GM19328 (cell line): ENCODE measurements at regions not wholly inside any gene's neighbourhood (a gene's known extent, or its start where the extent isn't known, plus 50 kb on each side); places are given as distances from the start of the nearest gene placed in this dataset.

Experiments used
- ATAC-seq: cut with Tn5 transposase; IDR thresholded peaks from one replicate; pipeline ENCODE4 v1.9.1; 2021; ENCODE audit warnings: mild to moderate bottlenecking, moderate library complexity; ENCODE audit not compliant: unreplicated experiment

DNA sequence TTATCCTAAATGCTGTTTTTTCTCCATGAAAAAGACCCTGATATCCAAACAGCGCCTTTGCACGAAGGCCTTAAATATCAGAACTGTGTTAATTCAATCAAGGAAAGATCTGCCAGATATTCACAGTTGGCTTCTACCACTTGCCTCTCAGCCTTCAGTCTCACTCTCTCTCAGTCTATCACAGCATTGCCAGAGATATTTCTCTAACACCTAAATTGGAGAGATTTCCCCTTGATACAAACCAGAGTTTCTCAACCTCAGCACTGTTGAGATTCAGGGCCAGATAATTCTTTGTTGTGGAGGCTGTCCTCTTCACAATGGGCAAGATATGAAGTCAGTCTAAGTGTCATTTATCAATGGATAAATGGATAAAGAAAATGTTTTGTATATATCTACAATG is 454.1 kb upstream of the MAF start:
- no peak for ATAC-seq

DNA sequence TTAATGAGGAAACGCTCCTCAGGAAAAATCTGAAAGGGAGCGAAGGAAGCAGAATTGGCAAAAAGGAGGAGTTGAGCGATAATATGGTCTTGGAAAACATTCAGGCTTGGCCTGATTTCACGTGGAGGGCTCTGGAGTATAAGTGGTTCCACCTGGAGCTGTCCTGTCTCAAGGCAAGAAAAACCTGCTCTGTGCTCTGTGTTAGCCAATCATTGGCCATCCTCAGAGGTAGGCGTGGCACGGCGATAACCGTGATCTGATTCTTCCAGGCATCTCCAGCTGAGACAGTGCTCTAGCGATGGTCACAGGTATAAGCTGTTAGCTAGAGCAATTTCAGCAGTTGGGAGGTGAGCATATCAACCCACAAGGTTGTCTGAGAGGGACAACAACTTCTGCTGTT is 450.5 kb upstream of the MAF start:
- ATAC-seq = no peak

DNA sequence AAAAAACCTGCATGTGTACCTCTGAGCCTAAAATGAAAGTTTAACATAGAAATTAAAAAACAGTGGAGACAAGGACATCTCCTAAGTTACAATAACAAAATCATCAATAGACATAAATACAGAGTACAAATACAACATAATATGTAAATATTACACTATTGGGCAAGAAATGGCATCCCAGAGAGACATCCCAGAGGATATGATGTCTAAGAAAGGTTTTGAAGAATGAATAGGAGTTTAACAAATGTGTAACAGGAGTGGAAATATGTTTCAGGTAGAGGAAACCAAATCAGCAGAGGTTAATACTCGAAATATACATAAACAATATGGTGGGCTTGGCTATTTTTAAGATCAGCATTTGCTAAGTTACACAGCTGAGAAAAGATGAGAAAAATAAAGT is 447.7 kb upstream of the MAF start:
- no peak for ATAC-seq

DNA sequence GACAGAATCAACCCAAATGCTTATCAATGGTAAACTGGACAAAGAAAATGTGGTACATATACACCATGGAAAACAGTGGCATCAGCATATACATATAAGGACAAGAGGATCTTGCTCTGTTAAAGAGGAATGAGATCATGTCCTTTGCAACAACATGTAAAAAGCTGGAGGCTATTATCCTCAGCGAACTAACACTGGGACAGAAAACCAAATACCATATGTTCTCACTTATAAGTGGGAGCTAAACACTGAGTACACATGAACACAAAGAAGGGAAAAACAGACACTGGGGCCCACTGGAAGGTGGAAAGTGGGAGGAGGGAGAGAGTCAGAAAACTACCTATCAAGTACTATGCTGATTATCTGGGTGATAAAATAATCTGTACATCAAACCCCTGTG is 447.3 kb upstream of the MAF start:
- ATAC-seq = no peak

DNA sequence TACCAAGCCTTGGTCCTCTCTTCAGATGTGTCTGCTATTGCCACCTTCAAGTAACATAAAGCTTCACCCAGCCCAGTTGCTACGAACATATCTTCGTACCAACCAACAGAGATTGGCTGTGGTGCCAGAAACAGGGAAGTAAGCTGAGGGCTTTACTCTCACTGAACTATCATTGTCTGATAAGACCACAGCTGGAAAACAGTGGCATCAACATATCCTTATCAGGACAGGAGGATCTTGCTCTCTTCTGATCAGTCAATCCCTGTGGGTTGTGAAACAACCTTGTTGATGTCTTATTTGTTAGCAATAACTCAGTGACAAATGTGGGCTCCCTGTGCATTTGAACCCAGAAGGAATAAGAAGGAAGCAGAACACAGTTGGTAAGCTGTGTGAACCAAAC is 446.3 kb upstream of the MAF start:
- ATAC-seq = no peak

DNA sequence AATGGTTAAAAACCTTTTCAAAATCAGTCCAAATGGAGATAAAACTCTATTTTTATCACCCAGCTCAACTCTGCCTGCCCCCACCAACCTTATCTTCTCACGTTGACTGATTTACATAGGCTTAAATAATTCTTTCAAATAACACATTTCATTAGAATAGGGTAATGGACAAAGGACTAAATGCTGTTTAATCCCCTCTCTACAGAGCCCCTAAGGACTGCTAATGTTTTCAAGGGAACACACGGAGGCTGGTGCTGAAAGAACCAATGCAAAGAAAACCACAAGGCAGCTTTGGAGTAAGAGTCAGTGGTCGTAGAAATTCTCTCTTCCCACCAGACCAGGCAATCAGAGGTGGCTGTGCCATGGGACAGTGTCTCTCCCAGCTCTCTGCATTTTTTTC is 445.7 kb upstream of the MAF start:
- no peak for ATAC-seq

DNA sequence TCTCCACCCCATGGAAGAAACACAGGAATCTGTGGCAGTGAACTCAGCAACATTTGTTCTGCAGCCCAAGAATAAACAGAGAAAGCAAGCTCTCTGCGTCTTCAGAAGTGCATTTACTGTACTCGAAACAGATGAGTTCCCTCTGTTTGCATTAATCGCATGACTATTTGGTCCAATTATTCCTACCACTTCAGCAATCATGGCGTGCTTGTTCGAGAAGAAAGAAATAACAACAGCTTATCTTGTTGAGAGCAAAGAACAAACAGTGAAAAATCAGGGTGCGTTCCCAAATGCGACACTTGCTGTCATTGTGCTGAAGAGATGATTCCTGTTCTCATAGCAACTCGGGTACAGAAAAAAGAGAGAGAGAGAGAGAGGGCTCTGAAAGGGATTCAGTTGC is 445.3 kb upstream of the MAF start:
- no peak for ATAC-seq

DNA sequence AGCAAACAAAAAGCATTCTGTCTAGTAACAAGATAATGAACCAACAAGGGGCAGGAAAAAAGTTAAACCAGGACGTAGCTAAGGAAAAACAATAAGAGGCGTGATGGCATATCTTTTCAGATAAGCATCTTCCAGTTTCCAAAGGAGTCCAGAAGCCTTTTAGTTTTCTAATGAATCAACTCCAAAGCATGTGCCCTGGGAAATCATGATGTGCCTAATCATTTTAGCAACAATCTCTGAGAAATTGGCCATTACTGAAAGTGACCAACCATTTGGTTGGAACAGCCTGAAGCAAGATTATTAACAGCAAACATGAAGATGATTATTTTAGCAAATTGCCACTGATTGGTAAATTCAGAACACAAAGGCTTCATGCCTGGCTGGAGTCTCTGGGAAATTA is 440.9 kb upstream of the MAF start:
- ATAC-seq = no peak

DNA sequence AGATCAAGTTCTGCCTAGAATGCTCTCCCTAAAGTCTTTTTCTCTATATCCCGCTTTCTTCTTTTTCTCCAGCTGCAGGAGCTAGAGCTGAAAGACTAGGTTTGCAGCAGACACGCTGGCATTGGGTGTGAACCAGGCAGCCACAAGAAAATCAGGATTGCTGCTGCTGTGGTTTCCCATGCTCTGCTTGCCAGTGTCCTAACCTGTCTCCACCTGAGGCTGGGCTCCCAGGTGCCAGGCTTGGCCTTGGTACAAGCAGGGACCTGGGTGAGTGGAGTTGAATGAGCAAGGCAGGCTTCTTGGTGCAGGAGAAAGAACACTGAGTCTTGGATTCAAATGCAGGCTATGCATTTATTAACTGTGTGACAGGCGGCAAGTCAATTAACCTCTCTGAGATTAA is 440.3 kb upstream of the MAF start:
- ATAC-seq = no peak

DNA sequence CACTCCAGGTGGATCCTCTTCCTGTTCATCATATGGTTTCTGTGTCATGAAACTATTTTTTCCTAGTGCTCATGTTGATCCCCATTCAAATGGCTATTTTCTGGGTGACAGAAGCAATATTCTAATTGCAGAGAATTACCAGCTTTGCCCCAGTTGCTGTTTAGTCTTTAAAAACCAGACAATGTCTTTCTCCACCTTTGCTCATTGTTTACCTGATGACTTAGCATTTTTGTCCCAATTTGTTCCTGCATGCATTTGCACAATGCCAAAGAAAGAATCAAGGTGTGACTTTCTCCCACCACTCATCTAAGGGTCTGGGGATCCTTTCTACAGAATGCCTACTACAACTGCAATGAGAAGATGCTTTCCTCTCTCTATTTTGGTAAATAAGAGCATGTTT is 439.9 kb upstream of the MAF start:
- no peak for ATAC-seq

DNA sequence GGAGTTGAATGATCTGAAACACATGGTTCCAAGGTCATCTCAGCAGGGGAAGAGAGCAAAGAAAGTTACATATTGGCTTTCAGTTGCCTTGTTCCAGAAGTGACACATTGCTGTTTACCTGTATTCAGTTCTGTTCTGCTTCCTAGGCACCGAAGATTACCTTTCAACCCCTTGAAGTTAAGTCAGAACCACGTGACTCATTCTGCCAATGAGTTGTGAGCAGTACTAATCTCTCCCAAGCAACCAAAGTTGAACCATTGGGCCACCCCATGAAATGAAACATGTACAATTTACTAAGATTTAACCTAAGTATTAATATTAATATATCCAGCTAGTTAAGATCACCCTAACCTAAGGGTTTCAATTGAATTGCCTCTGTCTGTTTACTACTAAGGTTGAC is 439.2 kb upstream of the MAF start:
- no peak for ATAC-seq

DNA sequence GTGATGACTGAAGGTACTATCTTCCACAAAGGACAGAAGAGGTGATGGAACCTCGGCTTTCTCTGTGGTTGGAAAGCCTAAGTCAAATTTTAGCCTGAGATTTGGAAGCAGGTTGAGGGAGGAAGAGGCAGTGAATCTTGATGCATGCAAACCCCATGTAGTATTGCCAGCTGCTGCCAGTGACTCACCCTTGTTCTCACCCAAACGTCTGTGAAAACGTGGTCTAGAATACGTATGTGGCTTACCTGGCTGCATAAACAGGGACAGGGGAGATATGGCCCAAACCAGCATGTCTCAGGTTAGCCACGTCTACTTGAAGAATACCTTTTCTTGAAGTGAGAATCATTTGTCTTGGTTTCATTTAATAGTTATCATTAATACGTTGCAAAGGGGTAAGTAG is 438.0 kb upstream of the MAF start:
- ATAC-seq = no peak

DNA sequence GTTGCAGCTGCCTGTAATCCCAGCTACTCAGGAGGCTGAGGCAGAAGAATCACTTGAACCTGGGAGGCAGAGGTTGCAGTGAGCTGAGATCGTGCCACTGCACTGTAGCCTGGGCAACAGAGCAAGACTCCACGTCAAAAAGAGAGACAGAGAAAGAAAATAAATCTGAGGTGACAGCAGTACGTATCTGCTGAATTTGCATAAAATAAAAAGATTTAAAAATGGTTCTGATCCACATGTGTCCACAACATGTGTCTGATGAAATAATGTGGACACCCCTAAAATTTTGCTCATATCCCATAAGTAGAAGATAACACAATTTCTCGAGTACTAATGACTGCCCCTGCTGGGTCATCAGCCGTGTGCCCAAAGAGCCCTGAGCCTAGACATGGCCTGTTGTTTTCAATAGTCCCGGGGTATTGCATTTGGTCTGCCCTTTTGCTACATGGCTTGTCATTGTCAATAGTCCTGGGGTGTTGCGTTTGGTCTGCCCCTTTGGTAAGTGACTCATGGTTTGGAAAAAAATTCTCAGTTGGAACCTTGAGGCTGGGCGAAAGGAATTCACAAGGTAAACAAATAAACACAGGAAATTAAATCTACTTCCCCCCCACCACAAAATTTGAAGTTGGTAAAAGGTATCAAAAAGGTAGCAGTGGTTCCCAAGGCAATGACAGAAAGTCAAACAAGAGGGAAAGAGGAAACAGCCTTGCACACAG is 434.6 kb upstream of the MAF start:
- no peak for ATAC-seq

DNA sequence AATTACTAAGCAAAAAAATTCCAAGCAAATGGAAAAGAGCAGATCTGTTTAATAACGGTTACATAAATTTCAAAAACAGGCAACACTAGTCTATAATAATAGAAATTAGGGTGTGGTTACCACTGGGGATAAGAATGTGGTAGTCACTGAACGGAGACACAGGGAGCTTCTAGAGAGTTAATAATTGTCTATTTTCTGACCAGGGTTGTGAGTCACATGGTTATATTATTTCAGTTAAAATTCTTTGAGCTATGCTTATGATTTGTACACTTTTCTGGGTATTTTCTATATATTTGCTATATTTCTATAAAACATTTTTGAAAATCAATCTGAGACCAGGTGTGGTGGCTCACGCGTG is 433.9 kb upstream of the MAF start:
- ATAC-seq = no peak

DNA sequence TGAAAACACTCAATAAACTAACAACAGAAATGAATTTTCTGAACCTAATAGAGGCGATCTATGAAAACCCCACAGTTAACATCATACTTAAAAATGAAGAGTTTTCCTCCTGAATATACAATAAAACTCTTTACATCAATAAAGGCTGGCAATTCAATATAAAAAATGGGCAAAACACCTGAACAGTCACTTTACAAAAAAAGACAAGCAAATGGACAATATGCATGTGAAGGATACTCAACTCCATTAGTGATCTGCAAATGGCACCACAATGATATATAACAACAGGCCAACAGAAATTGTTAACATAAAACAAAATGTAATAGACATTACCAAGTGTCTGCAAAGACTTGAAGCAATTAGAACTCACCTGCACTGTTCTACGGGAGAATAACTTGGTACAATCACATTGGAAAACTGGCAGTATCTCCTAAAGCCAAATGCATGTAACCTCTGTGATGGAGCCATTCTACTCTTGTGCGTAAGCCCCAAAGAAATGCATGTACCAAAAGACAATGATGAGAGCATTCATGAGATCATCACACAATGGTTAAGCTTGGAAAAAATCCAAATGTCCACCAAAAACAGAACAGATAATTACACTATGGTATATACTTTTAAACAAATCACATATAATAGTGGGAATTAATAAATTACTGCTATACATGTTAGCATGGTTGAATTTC is 433.4 kb upstream of the MAF start:
- no peak for ATAC-seq

DNA sequence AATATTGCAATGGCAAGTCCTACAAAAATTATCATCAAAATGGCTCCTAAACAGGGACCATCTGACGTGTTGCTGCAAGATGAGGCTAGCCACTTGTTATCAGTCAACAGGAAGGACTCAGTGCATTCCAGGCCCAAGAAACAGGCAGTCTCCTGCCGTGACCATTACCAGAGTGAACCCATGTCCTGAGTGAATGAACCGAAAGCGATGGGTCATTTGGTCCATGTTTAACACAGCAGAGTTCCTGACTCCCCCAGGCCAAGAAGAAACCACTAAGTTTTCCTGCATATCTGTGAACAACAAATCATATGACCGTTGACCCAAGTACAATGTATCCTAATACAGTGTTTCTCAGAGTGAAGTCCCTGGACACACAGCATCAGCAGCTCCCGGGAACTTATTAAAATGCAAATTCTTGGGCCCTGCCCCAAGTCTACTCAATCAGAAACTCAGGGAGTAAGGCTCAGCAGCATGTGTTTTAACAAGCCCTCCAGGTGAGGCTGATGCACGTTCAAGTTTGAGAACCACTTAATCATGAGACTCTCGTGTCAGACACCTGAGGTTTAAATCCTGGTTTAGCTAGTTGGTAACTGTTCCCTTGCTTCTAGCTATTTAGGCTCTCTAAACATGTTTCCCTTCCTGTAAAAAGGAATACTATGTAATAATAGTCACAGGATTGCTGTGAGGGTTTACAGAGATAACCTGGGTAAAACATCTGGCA is 429.4 kb upstream of the MAF start:
- no peak for ATAC-seq

DNA sequence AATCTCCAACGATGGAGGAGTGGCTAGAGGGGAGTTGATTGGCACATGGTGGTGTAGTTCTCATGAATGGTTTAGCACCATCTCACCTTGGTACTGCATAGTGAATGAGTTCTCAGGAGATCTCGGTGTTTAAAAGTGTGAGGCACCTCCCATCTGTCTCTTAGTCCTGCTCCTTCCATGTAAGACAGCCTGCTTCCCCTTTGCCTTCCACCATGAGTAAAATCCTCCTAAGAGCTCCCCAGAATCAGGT is 428.8 kb upstream of the MAF start:
- no peak for ATAC-seq

DNA sequence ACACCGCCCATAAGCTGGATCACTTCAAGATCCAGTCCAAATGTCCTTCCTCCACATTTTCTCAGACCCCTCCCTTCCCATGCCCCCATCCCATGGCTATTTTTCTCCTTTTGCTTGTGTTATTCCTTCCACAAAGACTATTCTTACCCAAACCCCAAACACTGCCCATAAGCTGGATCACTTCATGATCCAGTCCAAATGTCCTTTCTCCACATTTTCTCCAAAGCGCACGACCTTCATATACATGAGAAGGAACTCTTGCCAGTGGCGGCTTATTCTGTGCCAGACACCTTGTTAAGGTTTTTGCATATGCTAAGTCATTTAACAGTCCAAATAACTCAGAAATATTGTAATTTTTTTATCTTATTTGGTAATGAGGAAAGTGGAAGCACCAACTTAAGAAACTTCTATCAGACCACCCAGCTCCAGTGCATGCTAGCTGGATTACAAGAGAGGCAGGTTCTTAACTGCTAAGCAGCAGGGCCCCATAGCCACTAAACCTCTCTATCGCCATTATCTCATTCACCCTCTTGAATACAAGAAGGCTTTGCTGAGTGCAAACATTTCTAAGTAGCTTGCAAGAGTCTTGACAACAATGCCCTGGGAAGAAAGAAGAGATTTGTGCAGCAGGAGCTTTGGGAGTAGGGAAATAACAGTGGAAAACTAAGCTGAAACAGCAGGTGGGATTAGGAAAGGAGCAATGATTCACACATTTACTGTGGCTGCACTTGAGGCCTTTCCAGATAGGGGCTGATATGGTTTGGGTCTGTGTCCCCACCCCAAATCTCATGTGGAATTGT is 428.2 kb upstream of the MAF start:
- ATAC-seq = no peak

DNA sequence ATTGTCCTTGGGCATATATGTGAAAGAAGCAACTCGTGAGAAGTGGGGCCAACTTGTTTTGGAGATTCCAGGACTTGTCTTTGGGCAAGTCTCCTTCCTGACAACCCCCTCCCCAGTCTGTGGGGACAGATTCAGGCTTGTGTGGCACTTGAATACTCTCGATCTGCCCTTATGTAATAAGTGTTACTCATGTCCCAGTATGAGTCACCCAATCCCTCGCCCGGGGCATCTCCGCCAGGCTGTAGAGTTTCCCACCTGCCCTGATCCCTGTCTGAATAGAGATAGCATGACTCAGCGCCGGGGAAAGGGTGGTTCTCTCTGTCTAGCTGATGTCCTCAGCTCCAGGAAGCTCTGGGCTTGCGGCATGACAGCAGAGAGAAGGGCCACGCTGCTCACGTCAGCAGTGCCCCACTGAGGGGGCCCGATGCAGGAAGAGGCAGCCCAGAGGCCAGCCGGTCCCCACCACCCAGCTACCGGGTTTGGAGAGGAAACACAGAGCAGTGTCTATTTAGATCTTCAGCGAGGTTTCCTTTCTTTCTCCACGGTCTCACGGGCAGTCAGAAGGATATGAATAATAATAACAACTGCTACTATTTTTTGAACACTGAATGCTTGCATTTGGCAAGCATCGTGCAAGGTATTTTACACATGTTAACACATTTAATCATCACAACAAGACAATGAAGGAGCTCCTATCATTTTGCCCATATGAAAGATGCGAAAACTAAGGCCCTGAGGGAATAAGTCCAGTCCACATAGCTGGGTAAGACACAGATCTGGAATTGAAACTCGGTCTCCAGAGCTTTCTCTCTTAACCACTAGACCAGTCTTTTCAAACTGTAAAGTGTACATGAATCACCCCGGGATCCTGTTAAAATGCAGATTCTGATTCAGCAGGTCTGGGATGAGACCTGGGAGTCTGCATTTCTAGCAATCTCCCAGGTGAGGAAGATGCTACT is 426.7 kb upstream of the MAF start:
- ATAC-seq = no peak

DNA sequence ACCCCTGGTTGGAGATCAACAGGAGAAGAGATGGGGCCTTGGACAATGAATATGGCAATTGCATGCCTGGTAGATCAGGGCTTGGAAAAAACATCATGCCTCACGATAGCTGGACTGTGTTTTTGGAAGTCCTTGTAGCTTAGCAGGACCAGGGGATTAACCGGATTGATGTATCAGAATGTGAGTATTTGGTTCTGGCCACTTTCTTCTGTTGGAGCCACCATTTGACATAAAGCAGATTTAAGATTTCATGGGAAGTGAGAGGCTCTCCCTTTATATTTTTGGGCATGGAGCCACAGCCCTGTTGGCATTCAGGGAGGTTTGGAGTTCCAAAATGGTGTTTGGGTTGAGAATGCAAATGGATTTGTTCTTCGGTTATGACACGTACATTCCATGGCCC is 424.7 kb upstream of the MAF start:
- no peak for ATAC-seq

DNA sequence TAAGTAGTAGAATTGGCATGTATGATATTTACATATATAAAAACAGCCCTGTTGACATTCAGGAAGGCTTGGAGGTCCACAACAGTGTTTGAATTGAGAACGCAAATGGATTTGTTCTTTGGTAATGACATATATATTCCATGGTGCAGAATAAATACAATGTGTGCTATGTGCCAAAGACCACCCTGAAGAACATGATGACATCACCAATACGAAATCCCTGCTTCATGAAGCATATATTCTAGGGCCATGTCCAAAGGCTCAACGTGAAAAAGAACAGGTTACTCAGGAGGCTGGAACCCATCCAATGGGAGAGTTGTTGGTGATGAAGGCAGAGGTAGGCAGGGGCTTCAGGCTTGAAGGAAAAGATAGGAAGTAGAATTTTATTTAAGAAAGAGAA is 423.9 kb upstream of the MAF start:
- no peak for ATAC-seq
